ENCODE measurements at regions not wholly inside any gene's neighbourhood (a gene's known extent, or its start where the extent isn't known, plus 50 kb on each side); places are given as distances from the start of the nearest gene placed in this dataset.

DNA sequence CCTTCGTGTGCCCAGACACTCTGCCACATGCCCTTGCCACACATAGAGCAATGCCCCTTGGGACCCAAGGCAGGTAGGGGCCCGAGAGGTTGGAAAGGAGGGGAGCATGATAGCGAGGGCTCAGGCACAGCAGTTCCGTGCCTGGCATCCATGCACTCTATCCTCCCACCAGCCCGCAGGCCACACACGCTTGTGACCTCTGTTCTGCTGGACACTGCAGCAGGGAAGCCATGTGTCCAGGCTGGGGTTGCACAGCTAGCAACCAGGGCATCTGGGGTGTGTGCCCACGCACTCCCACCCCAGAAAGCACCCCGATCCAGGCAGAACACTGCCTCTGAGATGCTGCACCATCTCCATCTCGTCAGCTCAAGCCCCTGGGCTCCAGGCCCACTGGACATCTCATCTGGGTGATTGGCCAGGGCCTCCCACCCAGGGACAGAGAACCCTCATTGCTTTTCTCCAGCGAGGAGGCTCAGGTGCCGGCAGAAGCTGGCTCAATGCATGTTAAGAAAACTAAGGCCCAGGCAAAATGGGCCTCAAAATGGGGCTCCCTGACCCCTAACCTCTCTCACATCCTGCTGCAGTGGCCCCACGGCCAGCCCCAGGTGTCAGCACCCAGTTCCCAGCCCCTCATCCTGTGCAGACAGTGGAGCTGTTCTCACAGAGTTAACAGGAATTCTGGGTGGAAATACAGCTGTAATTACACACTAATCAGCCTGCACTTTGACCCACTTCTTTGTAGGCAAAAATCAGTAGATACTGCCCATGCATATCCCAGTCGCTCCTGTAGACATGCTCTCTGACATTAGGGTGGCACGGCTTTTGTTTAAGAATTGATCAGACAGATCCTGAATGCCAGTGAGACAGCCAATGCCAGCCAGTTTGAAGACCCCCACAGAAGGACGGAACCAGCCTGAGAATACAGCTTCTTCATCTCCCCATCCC lies 173.9 kb upstream of the B3GAT1 start:
- DNase-seq (ENCODE audit: low spot score): no peak
- in situ Hi-C loops (cut with HindIII; ENCODE audit: low sequenced_read_pairs): no loop called here

DNA sequence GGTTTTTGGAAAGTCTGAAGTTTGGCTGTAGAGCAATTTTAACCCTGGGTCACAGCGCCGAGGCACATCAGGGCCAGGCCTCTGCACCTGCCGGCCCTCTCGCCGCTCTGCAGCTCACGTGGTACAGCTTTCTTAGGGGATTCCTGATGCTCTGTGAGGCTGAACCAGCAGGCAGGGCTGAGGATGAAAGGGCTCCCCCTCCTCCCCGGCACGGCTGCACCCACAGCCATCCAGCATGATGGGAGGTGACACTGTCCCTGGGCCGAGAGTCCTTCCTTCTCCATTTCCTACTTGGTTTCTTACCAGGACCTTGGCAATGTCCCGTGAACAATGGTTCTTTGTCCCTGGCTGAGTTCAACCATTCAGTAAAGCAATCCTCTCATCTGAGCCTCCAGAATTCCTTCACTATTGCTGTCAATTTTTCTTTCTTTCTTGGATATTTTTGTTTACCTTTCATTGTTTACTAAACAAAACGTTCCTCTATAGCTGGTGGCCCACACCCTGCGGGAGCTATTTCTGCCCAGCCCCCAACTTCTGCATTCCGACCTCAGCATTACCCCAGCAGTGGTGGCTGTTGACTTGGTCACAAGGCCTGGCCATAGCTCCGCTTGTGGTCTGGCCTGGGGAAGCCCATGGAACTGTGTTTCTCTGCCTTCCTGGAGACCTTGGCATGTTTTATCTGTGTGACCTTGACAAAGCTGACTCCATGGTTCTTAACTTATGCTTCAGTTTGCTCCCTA lies 172.8 kb upstream of the B3GAT1 start:
- no peak for DNase-seq (ENCODE audit: low spot score)
- in situ Hi-C loops (cut with HindIII; ENCODE audit: low sequenced_read_pairs): no loop called here

DNA sequence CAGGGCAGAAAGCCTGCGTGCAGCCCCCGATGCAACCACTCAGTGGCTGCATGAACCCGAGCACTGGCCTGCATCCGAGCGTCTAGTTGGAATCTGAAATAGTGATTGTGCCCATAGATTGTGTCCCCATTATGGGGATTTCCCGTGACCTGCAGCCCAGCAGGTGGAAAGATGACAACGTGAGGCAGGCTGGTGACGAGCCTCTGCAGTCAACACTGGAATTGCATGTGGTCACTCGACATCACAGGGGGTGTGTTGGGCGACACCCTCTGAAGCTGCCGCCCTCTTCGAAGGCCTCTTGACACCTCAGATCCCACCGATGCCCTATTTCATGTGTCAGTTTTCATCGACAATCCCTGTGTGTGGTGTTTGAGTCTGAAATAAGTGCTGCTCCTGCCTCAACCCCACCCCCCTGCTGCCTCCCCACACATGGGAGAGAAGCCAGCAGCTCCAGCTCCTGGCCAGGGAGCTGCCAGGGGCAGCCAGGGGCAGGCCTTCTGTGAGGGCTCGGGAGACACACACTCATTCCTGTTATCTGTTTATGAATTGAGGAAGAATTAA lies 172.0 kb upstream of the B3GAT1 start:
- in situ Hi-C loops (cut with HindIII; ENCODE audit: low sequenced_read_pairs): no loop called here
- no peak for DNase-seq (ENCODE audit: low spot score)

DNA sequence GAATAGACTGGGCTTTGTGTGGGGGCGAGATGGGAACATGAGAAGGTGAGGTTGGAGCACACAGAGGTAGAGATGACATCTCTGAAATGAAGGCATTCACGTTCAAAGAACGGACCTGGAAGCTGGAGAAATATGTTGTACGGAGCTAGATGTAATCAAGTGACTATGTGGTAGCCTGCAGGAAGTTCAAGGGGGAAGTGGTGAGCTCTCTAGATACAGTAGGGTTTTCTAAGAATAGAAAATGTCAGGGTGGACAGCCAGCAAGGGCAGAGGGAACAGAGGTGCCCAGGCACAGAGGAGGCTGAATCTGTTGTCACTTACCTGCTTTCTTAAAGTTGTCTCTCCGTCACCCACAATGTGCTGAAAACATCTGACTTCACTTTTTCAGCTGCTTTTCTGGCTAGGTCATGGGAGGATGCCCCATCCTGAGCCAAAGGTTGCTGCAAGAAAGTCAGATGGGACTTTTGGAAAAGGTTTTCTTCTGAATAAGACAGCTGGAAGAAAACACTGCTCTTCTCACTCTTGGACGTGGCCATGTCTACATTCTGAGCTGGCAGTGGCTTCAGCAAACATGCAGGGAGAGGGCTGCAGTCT lies 171.5 kb upstream of the B3GAT1 start:
- in situ Hi-C loops (cut with HindIII; ENCODE audit: low sequenced_read_pairs): no loop called here
- no peak for DNase-seq (ENCODE audit: low spot score)

DNA sequence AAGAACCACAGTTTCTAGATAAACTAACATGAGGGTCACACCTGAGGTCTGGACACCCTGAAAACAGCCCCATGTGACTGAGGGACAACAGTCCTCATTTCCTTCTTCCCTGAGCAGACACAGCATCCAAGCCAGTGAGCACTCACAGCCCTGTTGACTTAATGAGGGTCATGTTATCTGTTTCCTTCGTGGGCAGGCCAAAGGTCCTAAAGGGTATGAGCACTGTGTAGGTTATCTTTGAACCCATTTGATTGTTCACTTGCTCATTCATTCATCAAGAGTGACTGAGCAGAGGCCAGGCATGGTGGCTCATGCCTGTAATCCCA lies 170.7 kb upstream of the B3GAT1 start:
- DNase-seq (ENCODE audit: low spot score): no peak
- in situ Hi-C loops (cut with HindIII; ENCODE audit: low sequenced_read_pairs): no loop called here

DNA sequence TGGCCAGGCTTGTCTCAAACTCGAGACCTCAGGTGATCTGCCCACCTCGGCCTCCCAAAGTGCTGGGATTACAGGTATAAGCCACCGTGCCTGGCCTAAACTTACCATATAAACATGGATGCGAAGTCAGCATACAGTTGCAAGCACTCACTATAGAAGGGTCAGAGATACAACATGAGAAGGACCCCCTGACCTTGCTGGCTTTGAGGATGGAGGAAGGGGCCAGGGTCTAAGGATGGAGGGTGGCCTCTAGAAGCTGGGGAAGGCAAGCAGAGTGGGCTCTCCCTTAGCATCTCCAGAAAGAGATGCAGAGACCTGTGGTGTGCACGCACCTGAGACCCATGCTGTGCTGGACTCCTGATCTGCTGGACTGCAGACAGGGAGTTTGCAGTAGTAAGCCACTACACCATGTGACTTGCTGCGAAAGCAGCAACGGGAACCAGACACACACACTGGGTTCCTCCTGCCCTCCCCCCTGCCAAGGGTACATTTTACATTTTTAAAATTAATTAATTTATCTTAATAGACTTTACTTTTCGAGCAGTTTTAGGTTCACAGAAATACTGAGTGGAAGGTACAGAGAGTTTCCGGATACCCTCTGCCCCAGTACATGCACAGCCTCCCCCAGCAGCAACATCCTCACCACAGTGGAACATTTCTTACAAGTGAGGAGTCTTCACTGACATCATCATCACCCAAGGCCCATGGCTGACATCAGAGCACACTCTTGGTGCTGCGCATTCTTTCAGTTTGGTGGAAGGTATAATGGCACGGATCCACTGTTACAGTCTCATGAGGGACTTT lies 170.1 kb upstream of the B3GAT1 start:
- in situ Hi-C loops (cut with HindIII; ENCODE audit: low sequenced_read_pairs): no loop called here
- no peak for DNase-seq (ENCODE audit: low spot score)

DNA sequence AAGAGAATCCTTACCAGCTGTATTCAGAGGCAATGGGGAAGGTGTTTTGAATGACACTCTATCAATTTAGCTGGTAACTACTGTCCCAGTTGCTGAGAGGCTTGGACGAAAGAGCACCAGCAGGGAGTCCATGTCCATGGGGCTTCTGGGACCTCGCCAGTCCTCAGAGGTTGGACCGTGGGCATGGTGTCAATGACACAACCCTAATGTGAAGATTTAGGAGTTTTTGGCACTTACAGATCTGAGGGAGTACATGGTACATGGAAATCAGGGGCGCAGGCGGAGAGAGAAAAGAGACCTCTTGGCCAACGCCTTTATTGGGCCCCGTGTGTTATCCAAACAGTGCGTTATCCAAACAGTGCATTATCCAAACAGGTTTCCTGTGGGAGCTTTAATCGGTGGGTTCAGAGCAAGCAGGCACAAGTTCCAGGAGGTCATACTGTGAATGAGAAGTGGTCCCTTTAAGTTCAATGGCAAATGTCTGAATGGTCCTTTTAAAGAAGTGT lies 169.1 kb upstream of the B3GAT1 start:
- in situ Hi-C loops (cut with HindIII; ENCODE audit: low sequenced_read_pairs): no loop called here
- no peak for DNase-seq (ENCODE audit: low spot score)

DNA sequence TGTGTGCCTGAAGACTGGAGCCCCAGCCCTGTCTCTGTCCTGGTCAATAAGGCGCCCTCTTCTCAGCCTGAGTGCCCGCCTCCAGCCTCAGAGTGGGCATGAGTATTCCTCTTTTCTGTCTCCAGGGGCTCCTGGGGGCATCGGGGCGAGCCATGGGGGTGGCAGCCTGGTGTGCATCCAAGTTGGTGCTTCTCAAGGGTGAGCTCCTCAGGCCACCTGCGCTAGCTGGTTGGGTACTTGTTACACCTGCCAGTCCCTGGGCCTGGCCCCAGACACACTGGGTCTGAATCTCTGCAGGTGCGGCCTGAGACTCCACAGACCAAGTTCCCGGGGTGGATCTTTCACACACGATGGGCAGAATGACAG lies 168.6 kb upstream of the B3GAT1 start:
- DNase-seq (ENCODE audit: low spot score): no peak
- in situ Hi-C loops (cut with HindIII; ENCODE audit: low sequenced_read_pairs): no loop called here

DNA sequence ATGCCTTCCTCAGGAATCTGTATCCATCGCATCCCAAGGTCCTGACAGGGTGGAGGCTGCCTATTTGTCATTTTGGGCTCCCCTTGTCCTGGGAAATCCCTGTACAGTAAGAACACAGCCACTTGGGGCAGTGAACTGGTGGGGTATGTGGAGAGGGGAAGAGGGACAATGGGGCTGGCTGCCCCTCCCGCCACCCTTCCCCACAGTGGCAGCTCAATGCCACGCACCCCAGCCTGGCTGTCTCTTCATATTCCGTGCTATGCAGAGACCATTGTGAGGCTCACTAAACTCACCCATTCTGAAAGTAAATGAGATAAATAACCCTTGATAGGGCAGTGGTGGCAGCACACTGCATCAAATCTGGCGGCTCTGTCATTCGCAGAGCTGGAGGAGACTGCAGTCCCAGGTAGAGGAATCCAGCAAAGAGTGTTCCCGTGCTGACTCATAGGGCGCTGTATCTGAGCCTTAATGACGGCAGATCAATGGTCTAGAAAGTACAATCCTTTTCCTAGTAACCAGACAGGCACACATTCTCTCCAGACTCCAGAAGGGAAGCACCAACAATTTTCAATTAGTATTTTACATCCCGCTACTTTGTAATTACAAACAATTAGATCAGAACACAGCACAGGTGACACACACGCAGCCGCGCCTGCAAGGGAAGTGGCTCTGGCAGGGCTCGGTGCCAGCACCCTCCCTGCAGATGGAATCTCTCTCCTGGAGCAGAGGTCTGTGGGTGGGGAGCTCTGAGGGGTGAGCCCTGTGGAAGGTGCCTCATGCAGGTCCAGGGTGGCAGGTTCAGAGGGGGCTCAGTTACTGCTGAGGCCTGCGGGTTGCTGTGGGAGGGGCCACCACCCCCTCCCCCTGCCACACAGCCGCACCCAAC lies 167.9 kb upstream of the B3GAT1 start:
- no peak for DNase-seq (ENCODE audit: low spot score)
- in situ Hi-C loops (cut with HindIII; ENCODE audit: low sequenced_read_pairs): no loop called here

DNA sequence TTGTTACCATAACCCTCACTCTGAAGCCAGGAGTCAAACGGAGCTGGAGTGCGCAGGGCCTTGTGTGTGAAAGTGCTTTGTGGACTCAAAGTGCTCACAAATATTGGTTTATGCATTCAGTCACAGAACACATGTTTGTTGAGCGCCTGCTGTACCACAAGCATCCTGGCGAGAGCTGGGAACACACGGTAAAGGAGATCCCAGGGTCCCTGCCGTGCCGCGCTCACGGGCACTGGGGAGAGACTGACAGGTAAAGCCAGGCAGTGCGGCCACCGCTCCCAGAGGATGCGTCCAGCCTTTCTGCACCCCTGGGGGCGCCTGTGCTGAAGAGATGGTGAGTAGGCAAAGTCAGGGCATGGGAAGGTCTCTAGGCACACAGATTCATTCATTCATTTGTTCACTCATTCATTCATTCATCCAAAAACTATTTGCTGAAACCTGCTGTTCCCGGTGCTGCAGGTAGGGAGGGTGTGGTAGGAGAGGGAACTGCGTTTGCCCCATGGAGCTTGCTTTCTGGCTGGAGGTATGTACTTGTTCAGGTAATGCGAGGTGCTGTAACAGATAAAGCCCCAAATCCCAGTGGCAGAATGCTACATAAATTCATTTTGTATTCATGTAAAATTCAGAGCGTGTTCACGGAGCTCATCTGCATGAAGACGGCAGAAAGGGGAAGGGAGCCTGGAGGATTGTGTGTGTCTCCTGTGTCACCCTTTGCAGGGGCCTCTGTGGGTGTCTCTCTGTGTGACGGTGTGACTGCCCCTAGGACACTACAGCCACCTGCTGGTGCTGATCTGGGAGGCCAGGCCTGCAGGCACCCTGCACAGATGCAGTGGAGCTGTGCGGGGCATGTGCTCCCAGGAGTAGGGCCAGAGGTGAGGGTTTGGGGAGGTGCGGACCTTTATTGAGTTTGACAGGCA lies 167.0 kb upstream of the B3GAT1 start:
- no peak for DNase-seq (ENCODE audit: low spot score)
- in situ Hi-C loops (cut with HindIII; ENCODE audit: low sequenced_read_pairs): no loop called here

DNA sequence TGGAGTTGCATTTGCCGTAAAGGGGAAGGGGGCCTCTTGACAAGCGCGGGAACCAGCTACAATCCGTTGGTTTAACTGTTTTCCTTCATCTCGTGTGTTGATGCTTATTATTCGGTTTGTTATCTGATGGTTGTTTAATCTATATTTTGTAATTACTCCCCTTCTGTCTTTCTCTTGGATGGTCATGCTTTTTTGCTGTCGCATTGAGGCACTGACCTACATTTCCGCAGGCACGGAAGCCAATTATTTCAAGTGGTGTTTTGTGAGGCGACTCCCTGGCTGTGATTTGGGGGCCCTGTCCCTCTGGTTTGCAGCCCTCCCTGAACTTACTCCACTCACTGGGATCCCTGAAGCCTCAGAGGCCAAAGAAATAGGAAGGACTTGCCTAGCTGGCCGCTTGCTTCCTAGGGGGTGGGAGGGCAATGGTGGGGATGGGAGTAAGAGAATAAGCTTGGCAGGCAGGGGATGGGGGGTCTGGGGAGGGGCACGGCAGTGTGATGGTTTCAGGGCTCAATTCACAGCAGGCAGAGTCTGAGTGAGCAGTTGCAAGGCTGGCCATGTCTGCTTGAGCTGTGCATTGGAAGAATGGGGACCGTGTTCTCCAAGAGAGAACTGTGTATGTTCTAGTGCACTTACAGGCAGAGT lies 165.8 kb upstream of the B3GAT1 start:
- in situ Hi-C loops (cut with HindIII; ENCODE audit: low sequenced_read_pairs): no loop called here
- DNase-seq (ENCODE audit: low spot score): no peak

DNA sequence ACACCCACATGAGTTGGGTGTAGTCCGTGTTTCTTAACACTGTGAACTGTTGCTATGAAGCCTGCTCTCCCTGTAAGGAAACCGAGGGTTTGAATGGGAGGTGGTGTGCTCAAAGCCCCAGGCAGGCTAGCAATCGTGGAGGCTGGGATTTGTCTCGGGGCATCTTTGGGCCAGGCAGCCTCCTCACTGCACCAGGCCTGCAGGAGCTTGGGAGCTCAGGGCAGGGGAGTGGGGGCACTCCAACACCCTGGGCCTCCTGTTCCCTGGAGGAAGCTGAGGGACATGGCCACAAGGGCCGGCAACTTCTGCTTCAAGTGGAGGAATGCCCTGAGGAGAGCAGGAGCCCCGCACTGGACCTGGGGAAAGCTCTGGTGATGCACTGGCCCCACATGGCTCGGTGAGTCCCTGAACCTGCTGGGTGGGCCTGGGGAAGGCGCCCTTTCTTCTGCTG lies 164.7 kb upstream of the B3GAT1 start:
- DNase-seq (ENCODE audit: low spot score): no peak
- in situ Hi-C loops (cut with HindIII; ENCODE audit: low sequenced_read_pairs): no loop called here

DNA sequence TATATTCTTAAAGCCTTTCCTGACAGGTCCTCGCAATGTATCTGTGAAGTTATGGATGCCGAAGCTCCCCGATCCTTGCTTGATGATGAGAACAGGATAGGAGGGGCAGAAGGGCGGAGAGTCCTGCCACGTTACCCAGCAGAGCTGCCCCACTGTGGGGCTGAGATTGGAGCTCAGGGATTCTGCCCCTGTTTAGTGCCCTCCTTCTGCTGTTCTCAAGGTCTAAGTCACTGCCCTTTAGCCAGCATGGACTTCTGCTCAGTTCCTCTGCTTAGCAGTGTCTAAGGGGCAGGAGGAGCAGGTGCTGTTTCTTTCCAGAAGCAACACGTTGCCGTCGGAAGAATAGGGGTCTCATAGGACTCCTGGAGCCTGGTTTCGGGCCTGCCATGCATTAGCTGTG lies 164.2 kb upstream of the B3GAT1 start:
- DNase-seq (ENCODE audit: low spot score): no peak
- in situ Hi-C loops (cut with HindIII; ENCODE audit: low sequenced_read_pairs): no loop called here

DNA sequence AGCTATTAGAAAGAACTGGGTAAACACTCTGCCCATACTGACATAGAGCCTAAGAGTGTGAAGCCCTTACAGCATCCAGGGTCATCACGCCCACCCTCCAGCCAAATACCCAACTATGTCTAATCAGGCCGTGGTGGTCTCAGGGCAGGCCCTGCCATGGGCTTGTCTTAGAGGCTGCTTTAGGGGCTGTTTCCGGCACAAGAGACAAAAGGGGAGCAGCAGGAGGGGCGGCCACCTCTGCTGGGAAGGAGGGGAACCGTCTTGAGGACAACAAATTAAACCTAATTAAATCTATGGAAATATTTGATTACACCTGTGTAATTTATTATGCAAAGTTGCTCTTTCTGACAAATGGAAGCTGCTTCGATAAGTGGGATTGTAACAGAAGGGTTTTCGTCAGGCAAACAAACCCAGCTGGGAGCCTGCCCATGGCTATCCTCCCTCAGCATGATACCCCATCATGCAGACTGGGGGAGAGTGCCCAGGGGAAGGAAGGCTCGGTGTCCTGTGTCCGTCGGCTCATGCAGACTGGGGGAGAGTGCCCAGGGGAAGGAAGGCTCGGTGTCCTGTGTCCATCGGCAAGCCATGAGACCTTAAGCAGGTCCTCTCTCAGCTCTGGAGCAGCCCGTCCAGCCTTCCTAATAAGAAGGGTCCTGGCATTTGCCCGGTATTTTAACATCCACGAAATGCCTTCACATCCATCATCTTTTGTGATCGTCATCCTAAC lies 163.6 kb upstream of the B3GAT1 start:
- in situ Hi-C loops (cut with HindIII; ENCODE audit: low sequenced_read_pairs): no loop called here

DNA sequence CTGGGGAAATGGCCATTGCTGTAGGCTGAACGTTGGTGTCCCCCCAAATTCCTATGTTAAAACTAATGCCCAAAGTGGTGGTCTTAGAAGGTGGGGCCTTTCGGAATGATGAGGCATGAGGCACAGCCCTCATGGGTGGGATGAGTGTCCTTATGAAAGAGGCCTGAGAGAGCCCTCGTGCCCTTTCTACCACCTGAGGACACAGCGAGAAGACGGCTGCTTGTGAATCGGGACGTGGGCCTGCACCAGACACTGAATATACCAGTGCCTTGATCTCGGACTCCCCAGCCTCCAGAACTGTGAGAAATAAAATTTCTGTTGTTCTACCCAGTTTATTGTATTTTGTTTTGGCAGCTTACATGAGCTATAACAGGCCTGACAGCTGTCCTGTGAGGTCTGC lies 162.9 kb upstream of the B3GAT1 start:
- no peak for DNase-seq (ENCODE audit: low spot score)
- in situ Hi-C loops (cut with HindIII; ENCODE audit: low sequenced_read_pairs): no loop called here

More for the DNA sequence above, 163.6 kb upstream of the B3GAT1 start:
- DNase-seq (ENCODE audit: low spot score): no peak

DNA sequence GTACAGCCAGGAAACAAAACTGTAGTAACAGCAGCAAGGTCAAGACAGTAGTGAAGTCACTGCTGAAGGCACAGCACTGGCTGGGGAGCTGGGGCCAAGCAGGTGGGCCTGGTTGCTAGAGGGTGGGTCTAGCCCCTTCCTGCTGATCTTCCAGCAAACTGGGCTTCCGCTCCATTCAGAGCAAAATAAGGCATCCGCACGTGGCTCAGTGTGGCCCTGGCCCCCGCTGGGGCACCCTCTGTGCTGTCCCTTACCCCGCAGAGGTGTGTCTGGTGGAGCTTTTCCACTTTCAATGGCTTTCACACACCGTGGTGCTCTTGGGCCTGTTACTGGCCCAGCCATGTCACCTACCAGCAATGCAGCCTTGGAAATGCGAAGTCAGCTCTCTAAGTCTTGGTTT lies 162.4 kb upstream of the B3GAT1 start:
- in situ Hi-C loops (cut with HindIII; ENCODE audit: low sequenced_read_pairs): no loop called here
- no peak for DNase-seq (ENCODE audit: low spot score)
